Stimulated activated CD4-positive, alpha-beta T cell treated with anti-CD3 and anti-CD28 coated beads, TNF-alpha, amount 100 ng/mL, for 4 hours (primary cell): ENCODE measurements at regions not wholly inside any gene's neighbourhood (a gene's known extent, or its start where the extent isn't known, plus 50 kb on each side); places are given as distances from the start of the nearest gene placed in this dataset.

Source experiments
- DNase-seq, 3 experiments: peaks; one replicate each; pipeline ENCODE4 v3.0.0-alpha.2; 2020; ENCODE audit warnings: low read depth in 3 of 3

DNA sequence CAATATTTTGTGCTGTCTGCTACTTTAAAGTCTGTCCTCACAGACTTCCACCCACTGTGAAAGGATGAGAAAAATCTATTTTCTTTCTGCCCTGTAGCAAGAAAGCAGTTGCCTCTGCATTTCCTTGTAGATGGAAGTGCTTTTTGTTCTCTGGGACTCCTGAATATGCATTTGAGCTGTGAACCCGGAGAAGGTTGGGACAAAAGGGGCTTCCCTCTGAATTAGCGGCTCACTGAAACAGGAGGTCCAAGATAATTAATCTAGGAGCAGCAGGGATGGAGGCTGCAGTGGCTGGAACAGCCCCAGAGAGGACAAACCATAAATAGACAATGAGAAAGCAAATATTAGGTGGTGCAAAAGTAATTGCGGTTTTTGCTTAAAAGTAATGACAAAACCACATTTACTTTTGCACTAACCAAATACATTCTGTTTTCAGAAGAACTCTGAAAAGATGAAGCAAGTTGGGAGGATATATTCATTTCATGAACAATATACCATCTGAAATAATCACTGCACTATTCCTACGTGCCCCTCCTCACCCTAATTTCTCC is 143.4 kb upstream of the KBTBD8 start:
- DNase-seq, result no peak

DNA sequence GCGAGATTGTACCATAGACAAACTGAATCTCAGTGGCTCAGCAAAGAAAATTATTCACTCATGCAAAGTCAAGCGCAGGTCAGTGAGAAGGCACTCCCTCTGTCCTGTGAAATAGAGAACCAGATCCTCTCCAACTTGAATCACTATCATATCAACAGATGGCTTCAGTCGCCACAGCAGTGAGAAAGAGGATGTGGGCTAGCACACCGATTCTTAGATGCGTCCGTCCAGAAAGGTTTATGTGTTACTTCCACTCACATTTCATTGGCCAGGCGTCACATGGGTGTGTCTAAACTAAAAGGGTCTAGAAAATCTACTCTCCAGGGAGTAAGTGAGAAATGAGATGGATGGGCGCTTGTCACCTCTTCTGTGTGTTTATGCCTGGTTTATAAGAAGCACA is 141.6 kb upstream of the KBTBD8 start:
- DNase-seq, result no peak

DNA sequence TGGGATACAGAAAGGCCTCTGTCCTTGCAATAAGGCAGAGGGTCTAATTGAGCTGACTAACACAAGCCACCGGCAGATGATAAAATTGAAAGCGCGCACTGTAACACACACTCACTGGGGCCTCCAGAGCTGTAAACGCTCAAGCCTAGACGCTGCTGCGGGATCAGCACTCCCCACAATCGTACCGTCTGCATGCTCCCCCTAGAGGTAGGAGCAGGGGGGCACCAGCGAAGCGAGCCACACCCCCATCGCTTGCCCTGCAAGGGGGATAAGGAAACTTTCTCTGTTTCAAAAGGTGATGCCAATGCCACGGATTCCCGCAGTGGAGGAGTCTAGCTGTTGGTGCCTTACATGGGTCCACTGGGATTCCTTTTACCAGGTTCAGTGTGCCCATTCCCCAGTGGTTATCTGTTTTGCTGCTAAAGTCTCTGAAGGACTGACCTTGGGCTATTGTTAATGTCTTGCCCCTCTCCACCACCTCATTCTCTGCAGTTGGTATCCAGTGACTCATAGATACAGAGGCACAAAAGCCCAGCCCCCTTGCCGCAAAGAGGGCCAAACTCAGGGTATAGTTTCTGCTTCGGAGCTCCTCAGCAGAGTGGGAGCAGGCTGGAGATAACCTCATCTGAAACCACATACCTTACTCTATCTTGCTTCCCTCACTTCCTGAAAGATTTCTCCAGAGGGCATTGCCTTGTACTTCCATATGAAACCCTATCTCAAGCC is 139.3 kb upstream of the KBTBD8 start:
- DNase-seq, result no peak

DNA sequence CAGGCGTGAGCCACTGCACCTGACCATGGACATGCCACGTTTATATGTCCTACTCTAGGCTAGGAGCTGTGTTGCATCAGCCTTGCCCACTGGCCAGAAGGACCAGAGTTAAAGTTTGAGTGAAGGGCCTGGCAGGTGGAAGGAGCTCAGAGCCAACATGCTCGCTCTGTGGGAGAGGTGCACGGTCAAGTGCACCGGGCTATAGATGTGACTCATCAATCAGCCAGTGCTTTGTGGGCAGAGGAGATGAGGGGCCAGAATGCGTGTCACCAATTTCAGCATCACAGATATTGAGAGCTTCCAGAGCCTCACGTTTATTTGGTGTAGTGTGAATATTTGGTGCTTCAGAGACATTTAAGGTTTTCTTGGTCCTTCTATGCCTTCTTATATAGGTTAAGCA is 137.3 kb upstream of the KBTBD8 start:
- no peak for DNase-seq

DNA sequence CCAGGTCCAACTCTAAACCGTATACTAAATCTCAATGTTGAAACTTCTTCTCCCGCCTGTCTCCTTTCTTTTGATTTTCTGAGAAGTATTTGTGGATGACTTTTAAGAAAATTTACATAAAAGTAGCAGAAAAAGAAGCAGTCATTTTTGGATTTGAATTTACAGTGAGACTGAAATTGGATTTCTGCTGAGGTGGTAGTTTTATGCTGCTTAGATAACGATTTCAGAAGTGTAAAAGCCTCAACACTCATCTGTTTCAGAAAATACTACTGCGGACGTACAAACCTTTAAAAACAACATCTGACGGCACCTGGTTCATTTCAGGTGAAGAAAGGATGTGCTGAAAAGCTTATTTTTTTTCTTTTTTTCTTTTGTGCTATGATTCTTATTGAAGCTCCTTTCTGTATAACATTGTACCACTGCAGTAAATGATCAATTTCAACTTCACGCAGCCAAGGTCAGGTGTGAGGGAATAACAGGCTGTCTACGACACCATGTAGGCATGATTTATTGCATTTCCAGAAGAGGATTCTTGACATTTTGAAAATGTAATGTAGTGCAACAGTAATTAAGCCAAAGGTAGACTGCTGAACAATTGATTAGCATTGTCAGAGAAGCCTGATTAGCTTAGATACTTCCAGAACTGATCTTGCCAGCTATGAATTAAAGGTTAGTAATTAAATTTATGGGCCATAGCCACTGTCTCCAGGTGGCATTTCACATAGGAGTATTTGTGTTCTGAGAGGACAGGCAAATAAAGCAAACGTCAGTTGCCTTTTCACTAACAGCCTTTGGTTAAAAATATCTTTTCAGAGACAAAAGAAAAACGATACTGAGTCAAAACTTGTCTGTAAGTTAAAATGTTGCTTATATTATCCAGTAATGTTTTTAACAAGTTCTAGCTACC is 134.6 kb upstream of the KBTBD8 start:
- no peak for DNase-seq

DNA sequence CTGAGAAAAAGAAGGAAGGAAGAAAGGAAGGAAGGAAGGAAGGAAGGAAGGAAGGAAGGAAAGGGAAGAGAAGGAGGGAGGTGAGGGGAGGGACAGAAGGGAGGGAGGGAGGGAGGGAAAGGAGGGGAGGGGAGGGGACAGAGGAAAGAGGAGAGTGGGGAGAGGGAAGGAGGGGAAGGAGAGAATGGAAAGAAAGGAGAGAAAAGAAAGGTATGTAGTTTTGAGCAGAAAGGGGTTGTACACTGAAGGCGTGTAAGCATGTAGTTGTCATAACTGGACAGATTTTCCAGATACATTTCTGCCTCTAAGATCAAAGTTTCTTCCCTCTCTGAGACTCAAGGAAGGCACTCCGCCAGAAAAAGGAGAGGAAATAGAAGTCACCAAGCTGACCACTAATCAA is 113.4 kb upstream of the KBTBD8 start:
- DNase-seq, result no peak

DNA sequence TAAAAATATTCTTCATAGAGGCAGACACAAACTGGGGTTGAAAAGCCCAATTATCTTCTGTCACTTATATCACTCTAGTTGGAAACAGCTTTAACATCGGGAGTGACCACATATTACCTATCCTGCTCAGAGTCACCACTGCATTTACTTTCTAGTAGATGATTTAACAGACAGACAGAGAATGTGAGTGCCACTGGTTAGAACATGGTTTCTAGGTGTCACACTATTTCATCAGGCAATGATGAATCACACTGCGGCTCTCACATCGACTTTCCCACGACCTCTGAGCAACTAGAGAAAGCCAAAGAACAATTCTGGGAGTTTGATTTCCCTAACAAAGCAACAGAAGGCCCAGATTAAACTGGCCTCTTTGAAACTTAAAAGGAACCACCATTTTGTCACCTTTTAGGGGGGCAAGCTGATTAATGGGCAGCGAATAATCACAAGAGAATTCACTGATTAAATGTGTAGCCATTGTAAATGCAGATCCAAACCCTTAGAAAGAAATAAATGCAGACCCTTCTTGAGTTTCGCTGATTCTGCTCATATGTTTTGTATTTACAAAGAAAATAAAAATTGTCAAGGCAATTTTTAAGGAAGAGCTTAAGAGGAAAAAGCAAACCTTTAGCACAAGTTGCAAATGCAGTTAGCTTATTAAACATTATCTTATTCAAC is 112.6 kb upstream of the KBTBD8 start:
- no peak for DNase-seq

DNA sequence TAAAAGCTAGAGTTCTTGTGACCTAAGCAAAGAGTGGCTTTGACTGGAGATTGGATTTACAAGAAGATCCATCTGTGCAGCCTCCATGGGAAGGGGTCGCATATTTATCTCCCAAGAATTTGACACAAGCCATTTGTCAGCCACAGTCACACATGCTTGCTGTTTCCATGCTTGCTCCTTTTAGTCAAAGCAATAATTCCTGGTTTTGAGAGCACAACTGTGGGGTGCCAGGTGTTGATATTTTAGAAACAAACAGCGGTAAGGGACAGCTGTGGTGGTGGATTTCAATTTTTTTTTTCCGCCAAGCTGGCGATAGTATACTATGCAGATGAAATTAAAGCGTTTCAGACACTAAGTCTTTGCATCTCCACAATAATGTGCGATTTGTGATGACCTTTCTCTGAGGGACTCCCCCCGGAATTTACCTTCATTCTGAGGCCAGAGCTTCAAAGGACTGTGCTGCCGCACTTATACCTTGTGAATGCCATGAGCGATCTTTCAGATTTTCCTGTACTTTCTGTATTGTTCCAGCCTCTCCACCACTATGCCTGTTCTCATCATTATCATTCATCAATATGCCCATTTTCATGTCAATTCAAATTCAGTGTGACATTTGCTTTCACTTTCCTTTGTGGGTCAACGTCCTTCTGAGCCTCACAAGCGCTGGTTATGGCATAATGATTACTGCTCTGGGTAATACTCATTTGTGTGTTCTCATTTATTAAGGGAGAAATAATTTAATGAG is 108.2 kb upstream of the KBTBD8 start:
- DNase-seq, result no peak

DNA sequence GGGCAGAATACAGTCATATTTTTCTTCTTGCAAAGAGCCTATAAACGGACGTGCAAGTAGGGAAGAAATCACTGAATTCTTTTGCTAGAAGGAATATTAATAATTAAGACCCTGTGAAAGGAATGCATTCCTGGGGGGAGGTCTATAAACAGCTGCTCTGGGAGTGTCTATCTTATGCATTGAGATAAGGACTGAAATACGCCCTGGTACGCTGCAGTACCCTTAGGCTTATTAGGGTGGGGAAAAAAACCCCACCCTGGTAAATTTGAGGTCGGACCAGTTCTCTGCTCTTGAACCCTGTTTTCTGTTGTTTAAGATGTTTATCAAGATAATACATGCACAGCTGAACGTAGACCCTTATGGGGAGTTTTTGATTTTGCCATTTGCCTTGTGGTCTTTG is 100.0 kb upstream of the KBTBD8 start:
- no peak for DNase-seq

DNA sequence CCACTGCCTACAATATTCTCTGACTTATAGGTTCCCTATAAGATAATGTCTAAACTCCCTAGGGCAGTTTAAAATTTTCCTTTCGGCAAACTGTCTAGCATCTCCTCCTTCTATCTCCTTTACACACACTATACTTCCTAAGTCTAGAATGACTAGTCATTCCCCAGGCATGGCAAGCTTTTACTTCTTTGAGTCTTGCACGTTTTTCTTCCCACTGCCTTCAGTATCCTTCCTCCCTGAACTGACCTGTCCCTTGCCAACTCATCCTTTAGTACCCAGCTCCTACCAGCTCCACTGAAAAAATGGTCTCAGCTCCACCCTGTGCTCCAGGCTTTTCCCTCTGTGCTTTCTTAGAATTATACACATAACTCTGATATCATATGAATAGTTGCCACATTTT is 93.8 kb upstream of the KBTBD8 start:
- DNase-seq, result no peak

DNA sequence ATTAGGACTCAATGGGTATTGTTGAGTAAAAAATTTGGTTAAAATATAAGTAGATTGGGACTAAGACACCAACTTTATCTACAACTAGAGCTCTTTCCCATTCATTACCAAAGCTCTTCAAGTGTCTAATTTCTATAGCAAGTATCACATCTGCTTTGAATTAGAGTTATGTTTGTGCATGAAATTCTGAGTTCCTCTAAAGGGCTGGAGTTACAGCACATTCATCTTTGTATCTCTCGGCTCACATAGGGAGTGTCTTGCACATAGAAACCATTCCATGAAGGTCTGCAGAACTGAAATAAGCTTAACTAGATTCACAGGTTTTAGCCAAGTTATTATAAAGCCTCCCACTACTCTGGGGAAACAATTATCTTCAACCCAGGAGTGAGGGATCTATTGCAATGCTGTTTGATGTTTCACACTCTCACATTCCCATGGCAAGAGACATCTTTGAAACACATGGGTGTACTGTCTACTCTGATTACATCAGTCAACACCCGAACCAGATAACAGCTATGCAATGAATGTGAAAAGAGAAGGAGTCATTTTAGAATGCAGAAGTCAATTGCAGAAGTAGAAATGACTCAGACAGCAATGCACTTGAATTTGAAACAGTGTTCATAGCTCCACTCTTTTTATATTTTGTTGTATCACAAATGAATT is 93.1 kb upstream of the KBTBD8 start:
- no peak for DNase-seq

DNA sequence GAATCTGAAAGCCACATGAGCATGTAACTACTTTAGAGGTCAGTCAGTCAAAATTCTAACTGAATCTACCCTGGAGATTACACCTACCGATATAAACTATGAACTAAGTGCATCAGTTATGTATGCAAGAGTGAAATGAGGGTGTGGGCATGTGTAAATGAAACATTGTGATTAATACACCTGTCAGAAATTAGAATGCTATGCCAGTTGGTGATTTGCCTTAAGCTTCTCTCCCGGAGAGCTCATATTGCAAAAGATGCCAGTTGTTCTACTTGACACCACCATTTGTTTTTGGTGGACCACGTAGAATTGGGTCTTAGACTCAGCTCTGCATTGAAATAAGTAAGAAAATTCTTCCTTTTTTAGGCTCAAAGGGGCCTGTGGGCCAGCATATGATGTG is 91.0 kb upstream of the KBTBD8 start:
- no peak for DNase-seq

DNA sequence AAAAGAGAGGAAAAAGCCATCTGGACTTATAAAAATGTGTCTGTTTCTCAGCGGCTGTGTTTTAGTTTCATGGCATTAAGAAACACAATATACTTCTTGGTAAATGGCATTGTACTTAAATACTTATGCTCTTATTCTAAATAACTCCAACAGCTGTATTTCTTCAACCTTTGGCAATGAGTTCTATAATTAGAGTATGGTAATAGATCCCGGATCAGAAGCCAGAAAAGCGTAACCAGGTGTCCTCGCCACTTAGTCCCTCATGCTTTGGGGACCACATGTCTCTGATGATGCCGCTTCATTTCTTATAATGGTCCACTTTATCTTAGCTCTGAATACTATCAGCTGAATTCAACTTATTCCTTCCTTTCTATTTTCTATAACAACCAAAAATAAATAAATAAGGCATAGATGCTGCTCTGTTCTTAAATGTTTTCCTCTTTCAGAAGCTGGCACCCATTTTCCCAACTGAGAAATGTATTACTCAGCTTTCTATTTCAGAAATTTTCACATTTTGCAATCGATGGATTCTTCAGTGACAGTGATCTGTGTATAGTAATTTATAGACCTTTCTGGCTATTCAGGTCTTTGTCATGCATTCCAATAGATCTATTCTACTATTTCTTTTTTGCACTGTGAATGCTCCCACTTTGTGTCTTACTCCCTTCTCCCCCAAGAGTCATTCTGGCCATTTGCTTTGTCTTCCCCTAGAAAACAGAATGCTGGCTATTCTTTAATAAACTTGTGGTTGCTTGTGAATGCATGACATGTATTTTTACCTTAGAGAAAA is 87.6 kb upstream of the KBTBD8 start:
- no peak for DNase-seq

DNA sequence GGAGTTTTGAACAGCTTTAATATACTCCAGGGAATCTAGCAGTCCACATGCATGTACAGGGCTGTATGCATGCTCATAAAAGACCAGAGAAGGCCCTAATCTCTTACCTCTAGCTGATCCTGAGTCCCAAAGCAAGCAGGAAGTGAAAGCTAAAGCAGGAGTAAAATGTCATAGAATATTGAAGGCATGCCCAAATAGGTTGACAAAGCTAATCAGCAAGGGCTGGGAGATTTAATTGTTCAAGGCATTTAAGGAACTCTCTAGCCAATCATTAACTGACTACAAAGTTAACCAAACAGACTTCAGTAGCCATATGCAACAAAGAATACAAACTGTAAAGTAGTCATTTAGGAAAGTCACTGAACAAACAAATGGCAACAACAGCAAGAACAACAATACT is 85.8 kb upstream of the KBTBD8 start:
- no peak for DNase-seq

DNA sequence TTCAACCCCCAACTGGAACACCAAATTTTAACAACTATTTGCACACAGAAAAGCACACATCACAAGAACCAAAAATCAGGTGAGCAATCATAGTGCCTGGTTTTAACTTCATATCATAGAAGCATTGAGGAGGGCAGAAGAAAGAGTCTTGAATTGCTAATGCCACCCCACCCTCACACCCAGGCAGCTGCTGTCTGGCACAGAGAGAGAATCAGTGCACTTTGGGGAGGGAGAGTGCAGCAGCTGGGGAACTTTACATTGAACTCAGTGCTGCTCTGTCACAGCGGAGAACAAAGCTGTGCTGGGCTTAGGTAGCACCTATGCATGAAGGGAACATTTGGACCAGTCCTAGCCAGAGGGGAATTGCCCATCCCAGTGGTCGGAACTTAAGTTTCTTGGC is 76.0 kb upstream of the KBTBD8 start:
- no peak for DNase-seq

DNA sequence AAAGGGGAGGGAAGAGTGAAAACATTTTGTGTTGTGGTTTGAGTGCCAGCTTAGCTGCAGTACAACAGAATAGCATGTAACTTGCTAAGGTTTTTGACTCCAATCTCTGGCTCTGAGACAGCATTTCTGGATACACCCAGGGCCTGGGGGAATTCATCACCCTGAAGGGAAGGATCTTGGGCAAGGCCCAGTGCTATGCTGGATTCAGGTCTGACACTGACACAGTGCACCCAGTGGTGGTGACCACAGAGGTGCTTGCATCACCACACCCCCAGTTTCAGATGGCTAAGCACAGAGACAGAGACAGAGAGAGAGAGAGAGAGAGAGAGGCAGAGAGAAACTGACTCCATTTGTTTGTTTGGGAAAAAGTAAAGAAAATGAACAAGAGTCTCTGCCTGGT is 74.1 kb upstream of the KBTBD8 start:
- no peak for DNase-seq

DNA sequence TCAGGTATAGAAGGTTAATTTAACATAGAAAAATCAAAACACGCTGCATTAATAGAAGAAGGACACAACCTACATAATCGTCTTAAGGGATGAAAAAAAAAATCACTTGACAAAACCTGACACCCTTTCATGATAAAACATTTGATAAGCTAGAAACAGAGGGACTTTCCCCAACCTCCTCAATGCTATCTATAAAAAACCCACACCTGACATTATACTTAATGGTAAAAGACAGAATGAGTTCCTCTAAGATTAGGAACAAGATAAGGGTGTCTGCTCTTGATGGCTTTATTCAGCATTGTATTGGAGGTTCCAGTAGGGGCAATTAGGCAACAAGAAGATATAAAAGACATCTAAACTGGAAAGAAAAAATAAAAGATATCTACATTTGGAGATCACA is 69.9 kb upstream of the KBTBD8 start:
- no peak for DNase-seq

DNA sequence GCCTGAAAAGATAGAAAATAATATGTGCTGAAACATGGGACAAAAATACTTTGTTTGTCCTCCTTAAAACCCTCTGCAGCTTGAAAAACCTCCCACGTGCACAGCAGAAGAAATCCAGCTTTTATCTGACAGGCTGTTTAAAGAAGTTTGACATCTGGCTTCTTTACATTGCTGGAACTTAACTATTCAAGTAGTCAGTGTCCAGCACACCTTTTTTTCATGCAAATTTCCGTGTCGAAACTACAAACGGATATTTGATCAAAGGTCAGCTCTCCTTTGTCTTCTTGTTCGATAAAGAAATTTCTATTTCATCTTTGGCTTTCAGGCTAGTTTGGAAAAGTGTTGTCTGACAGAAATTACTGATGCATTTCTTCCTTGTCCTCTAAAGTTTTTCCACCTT is 66.8 kb upstream of the KBTBD8 start:
- no peak for DNase-seq

DNA sequence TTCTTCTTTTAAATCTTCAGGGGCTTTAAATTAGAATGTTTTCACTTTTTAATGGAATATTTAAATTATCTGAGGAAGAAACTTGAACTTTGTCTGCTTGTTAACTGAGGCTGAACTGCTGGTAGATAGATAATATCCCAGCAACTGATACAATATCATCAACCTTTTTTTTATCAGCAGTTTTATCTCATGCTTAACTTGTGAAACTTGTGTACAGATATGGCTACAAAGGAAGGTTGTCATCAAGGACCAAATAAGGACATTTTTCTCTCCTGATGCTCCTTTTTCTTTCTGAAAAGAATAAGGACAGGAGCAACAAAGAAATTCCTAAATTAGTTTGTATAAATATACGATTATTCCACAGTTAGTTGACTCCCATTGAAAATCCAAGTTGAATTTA is 66.4 kb upstream of the KBTBD8 start:
- no peak for DNase-seq

DNA sequence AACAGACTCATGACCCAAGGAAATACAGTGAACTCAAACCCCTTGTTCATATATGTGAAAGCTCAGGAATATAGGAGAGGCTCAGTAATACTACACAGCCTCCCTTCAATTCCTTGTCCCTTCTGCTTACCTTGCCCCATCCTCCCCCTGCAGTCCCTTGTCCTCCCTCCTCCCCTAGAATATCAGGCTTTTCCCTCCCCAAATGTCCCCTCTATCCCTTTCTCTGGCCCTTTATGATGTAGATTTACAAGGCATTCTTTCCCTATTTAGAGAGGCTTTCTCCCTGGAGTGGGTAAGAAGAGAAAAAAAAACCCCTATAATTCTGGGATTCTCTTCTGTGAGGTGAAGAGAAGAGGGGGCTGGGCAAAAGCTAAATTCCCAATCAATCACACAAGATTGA is 64.9 kb upstream of the KBTBD8 start:
- DNase-seq, result no peak
